ENCODE measurements at regions not wholly inside any gene's neighbourhood (a gene's known extent, or its start where the extent isn't known, plus 50 kb on each side); places are given as distances from the start of the nearest gene placed in this dataset.

DNA sequence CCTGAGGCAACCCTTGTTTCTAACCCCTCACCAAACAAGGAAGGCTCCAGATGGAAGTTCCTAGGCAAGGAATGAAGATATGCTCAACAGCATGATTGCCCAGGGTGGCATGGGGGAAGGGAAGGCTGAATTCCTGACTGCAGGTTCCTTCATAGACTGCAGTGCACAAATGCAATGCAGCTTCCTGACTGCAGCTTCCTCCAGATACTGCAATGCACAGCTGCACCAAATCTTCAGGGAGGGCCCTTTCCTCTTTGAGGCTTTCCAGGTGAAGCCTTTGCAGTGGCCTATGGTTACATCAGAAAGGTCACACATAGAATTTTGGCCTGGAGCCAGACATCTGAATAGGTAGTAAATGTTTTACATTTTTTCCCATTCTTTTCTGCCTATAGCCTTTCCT lies 58.8 kb upstream of the DYNAP start:
- no peak for DNase-seq (ENCODE audit: low read depth in 2 of 2)

DNA sequence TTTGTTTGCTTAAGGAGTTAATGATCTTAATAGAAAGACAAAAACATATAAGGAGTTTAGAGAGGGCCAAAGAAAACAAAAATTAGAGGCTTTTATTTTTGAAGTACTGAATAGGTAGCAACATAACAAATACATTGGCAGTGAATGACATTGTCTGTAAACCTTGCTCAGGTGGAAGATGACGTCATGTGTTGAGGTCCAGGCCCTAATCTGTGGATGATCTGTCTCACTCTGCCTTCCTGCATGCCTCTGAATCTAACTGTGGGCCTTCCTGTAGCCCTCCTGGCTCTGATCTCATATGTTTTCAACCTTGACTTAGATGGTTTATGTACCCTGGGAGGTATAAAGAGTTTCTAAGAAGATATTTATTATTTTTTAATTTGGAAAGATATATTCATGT lies 58.1 kb upstream of the DYNAP start:
- DNase-seq (ENCODE audit: low read depth in 2 of 2), result no peak

All from stimulated activated CD4-positive, alpha-beta T cell treated with anti-CD3 and anti-CD28 coated beads, Interleukin-12 subunit alpha, Interleukin-12 subunit beta, amount 100 ng/mL, for 24 hours (primary cell).